ENCODE measurements at regions not wholly inside any gene's neighbourhood (a gene's known extent, or its start where the extent isn't known, plus 50 kb on each side); places are given as distances from the start of the nearest gene placed in this dataset.

DNA sequence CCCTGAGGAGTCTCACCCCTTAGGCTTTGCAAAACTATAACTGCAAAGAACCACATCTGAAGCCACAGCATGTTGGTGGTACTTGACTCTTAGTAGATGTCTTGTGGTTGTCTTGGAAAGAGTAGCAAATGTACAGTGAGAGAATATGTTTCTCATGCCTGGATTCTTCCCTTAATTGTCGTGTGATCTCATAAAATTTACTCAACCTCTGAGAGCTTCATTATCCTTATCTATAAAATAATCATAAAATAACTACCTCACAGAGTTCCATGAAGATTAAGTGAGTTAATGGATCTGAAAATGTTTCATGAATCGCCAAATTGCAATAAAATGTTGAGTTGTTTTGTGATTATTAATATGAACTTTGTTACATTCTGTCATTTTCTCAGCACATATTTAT is 491.5 kb downstream of the METTL15 start:
- TF ChIP-seq, protein P1, sequence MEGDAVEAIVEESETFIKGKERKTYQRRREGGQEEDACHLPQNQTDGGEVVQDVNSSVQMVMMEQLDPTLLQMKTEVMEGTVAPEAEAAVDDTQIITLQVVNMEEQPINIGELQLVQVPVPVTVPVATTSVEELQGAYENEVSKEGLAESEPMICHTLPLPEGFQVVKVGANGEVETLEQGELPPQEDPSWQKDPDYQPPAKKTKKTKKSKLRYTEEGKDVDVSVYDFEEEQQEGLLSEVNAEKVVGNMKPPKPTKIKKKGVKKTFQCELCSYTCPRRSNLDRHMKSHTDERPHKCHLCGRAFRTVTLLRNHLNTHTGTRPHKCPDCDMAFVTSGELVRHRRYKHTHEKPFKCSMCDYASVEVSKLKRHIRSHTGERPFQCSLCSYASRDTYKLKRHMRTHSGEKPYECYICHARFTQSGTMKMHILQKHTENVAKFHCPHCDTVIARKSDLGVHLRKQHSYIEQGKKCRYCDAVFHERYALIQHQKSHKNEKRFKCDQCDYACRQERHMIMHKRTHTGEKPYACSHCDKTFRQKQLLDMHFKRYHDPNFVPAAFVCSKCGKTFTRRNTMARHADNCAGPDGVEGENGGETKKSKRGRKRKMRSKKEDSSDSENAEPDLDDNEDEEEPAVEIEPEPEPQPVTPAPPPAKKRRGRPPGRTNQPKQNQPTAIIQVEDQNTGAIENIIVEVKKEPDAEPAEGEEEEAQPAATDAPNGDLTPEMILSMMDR (IDR thresholded peaks at IDR 0.05; ENCODE audit: low read depth, low read length, poor library complexity, severe bottlenecking), result no peak
- no peak for TF ChIP-seq EZH2phosphoT487 (IDR thresholded peaks at IDR 0.05; ENCODE audit: borderline replicate concordance, low read length)

Data from DOHH2 (cell line).